ENCODE measurements at regions not wholly inside any gene's neighbourhood (a gene's known extent, or its start where the extent isn't known, plus 50 kb on each side); places are given as distances from the start of the nearest gene placed in this dataset.

- Mint-ChIP-seq H3K27ac (no peak overlapping the region), H3K9me3 (ENCODE audit: low read depth) (no peaks in the 10 kb centered on the region), H3K4me1 (ENCODE audit: low read depth) (peaks cover 25% of the 10 kb centered on the region), H3K4me3 (ENCODE audit: low read depth) (no peak overlapping the region), H3K36me3 (ENCODE audit: insufficient read depth) (no peaks in the 10 kb centered on the region), H3K27me3 (no peaks in the 10 kb centered on the region)
- no peak for DNase-seq (ENCODE audit: low spot score, unreplicated experiment)
- TF ChIP-seq CTCF (IDR thresholded peaks at IDR 0.05; ENCODE audit: unreplicated experiment): no peak
Measured at GRCh38 chr3:64360280-64360679, 135.0 kb upstream of the PRICKLE2 start.

GRCh38 chr3:64359735-64360134 is 134.5 kb upstream of the PRICKLE2 start:
- H3K27me3 Mint-ChIP-seq: no peaks in the 10 kb centered on the region
- H3K4me1 Mint-ChIP-seq (ENCODE audit: low read depth): peaks cover 28% of the 10 kb centered on the region
- no peak overlapping the region for H3K4me3 Mint-ChIP-seq (ENCODE audit: low read depth)
- H3K9me3 Mint-ChIP-seq (ENCODE audit: low read depth): no peaks in the 10 kb centered on the region
- no peaks in the 10 kb centered on the region for H3K36me3 Mint-ChIP-seq (ENCODE audit: insufficient read depth)
- no peak for DNase-seq (ENCODE audit: low spot score, unreplicated experiment)
- TF ChIP-seq CTCF (IDR thresholded peaks at IDR 0.05; ENCODE audit: unreplicated experiment): no peak
- H3K27ac Mint-ChIP-seq: no peak overlapping the region

- peaks cover 27% of the 10 kb centered on the region for H3K4me1 Mint-ChIP-seq (ENCODE audit: low read depth)
- no peak overlapping the region for H3K4me3 Mint-ChIP-seq (ENCODE audit: low read depth)
- no peaks in the 10 kb centered on the region for H3K27me3 Mint-ChIP-seq
- no peaks in the 10 kb centered on the region for H3K36me3 Mint-ChIP-seq (ENCODE audit: insufficient read depth)
- no peak for DNase-seq (ENCODE audit: low spot score, unreplicated experiment)
- no peak for TF ChIP-seq CTCF (IDR thresholded peaks at IDR 0.05; ENCODE audit: unreplicated experiment)
- peak overlapping the region; percentile 12 for H3K27ac Mint-ChIP-seq
- H3K9me3 Mint-ChIP-seq (ENCODE audit: low read depth): no peaks in the 10 kb centered on the region
Measured at GRCh38 chr3:64358853-64359252, 133.6 kb upstream of the PRICKLE2 start.

- no peaks in the 10 kb centered on the region for H3K9me3 Mint-ChIP-seq (ENCODE audit: low read depth)
- H3K36me3 Mint-ChIP-seq (ENCODE audit: insufficient read depth): no peaks in the 10 kb centered on the region
- H3K4me1 Mint-ChIP-seq (ENCODE audit: low read depth): peaks cover 33% of the 10 kb centered on the region
- no peak for TF ChIP-seq CTCF (IDR thresholded peaks at IDR 0.05; ENCODE audit: unreplicated experiment)
- H3K27ac Mint-ChIP-seq: no peak overlapping the region
- no peak overlapping the region for H3K4me3 Mint-ChIP-seq (ENCODE audit: low read depth)
- DNase-seq (ENCODE audit: low spot score, unreplicated experiment): no peak
- no peaks in the 10 kb centered on the region for H3K27me3 Mint-ChIP-seq
Measured at GRCh38 chr3:64358176-64358575, 132.9 kb upstream of the PRICKLE2 start.

- no peak for DNase-seq (ENCODE audit: low spot score, unreplicated experiment)
- no peak for TF ChIP-seq CTCF (IDR thresholded peaks at IDR 0.05; ENCODE audit: unreplicated experiment)
- Mint-ChIP-seq H3K4me3 (ENCODE audit: low read depth) (no peak overlapping the region), H3K36me3 (ENCODE audit: insufficient read depth) (no peaks in the 10 kb centered on the region), H3K27me3 (no peaks in the 10 kb centered on the region), H3K9me3 (ENCODE audit: low read depth) (no peaks in the 10 kb centered on the region), H3K4me1 (ENCODE audit: low read depth) (peaks cover 36% of the 10 kb centered on the region), H3K27ac (no peak overlapping the region)
Measured at GRCh38 chr3:64357481-64357880, 132.2 kb upstream of the PRICKLE2 start.

All from progenitor cell of endocrine pancreas (in vitro differentiated cells).